ENCODE measurements at regions not wholly inside any gene's neighbourhood (a gene's known extent, or its start where the extent isn't known, plus 50 kb on each side); places are given as distances from the start of the nearest gene placed in this dataset.

DNA sequence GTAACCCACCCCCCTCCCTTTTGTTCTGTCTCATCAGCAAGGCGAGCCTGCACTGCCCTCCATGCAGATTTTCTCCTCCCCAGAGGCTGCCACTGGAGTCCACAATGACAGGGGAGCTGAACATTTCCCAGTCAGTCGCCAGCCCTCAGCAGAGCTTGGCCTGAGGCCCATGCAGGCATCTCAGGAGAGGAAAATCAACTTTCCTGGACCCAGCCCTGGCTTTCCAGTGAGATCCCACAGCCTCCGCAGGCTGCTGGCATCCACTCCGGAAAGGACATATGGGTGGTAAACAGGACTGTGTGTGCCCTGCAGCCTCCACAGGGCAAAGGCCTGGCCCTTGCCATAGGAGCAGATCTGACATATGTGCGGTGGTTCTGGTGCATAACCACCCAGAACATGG is 253.8 kb downstream of the TNS1 start:
- no peak overlapping the region for H3K4me3 ChIP-seq (ENCODE audit: control insufficient read depth in 2 of 3, extremely low read depth in 1 of 3, insufficient read depth in 2 of 3, low read depth in 1 of 3, low read length in 3 of 3)
- H3K9ac ChIP-seq (ENCODE audit: control insufficient read depth, extremely low read depth, insufficient read depth, low read length): no peak overlapping the region
- no peak for FAIRE-seq
- H4K20me1 ChIP-seq (ENCODE audit: control insufficient read depth, extremely low read depth, insufficient read depth, low read length): no peaks in the 10 kb centered on the region
- no peak for TF ChIP-seq EZH2 (IDR thresholded peaks at IDR 0.05; ENCODE audit: low read length)
- TF ChIP-seq, protein P1, sequence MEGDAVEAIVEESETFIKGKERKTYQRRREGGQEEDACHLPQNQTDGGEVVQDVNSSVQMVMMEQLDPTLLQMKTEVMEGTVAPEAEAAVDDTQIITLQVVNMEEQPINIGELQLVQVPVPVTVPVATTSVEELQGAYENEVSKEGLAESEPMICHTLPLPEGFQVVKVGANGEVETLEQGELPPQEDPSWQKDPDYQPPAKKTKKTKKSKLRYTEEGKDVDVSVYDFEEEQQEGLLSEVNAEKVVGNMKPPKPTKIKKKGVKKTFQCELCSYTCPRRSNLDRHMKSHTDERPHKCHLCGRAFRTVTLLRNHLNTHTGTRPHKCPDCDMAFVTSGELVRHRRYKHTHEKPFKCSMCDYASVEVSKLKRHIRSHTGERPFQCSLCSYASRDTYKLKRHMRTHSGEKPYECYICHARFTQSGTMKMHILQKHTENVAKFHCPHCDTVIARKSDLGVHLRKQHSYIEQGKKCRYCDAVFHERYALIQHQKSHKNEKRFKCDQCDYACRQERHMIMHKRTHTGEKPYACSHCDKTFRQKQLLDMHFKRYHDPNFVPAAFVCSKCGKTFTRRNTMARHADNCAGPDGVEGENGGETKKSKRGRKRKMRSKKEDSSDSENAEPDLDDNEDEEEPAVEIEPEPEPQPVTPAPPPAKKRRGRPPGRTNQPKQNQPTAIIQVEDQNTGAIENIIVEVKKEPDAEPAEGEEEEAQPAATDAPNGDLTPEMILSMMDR (optimal IDR thresholded peaks at IDR 0.05 in 1 of 3, IDR thresholded peaks at IDR 0.05 in 1 of 3, conservative IDR thresholded peaks at IDR 0.05 in 1 of 3; ENCODE audit: extremely low read depth in 1 of 3, insufficient read depth in 2 of 3, low read length in 3 of 3): no peak
- no peaks in the 10 kb centered on the region for H3K9me3 ChIP-seq (ENCODE audit: control insufficient read depth, low read depth, low read length)
- H3K9me1 ChIP-seq (ENCODE audit: control insufficient read depth, extremely low read depth, insufficient read depth, low read length): no peaks in the 10 kb centered on the region
- no peak overlapping the region for H3K27ac ChIP-seq (ENCODE audit: control insufficient read depth, insufficient read depth, low read length)
- H2AFZ ChIP-seq (ENCODE audit: control insufficient read depth, low read length): no peak overlapping the region
- no peaks in the 10 kb centered on the region for H3K79me2 ChIP-seq (ENCODE audit: control insufficient read depth, insufficient read depth, low read length)
- H3K36me3 ChIP-seq (ENCODE audit: control insufficient read depth in 2 of 2, extremely low read depth in 1 of 2, insufficient read depth in 2 of 2, low read length in 2 of 2): no peaks in the 10 kb centered on the region
- H3K27me3 ChIP-seq (ENCODE audit: control insufficient read depth, extremely low read depth, insufficient read depth, low read length): peaks cover 25% of the 10 kb centered on the region
- no peak overlapping the region for H3K4me2 ChIP-seq (ENCODE audit: control insufficient read depth, extremely low read depth, insufficient read depth, low read depth, low read length)
- no peaks in the 10 kb centered on the region for H3K4me1 ChIP-seq (ENCODE audit: control insufficient read depth, extremely low read depth, insufficient read depth, low read length)
- dilution Hi-C loops (cut with MboI; ENCODE audit: extremely low pct_ligation_motif_present, low sequenced_read_pairs): no loop called here
- no peak for DNase-seq (ENCODE audit: low read depth, low spot score)

- H3K9ac ChIP-seq (ENCODE audit: control insufficient read depth, extremely low read depth, insufficient read depth, low read length): no peak overlapping the region
- no peak for FAIRE-seq
- no peaks in the 10 kb centered on the region for H3K9me1 ChIP-seq (ENCODE audit: control insufficient read depth, extremely low read depth, insufficient read depth, low read length)
- no peaks in the 10 kb centered on the region for H3K36me3 ChIP-seq (ENCODE audit: control insufficient read depth in 2 of 2, extremely low read depth in 1 of 2, insufficient read depth in 2 of 2, low read length in 2 of 2)
- dilution Hi-C loops (cut with MboI; ENCODE audit: extremely low pct_ligation_motif_present, low sequenced_read_pairs): no loop called here
- peaks cover 19% of the 10 kb centered on the region for H3K27me3 ChIP-seq (ENCODE audit: control insufficient read depth, extremely low read depth, insufficient read depth, low read length)
- no peaks in the 10 kb centered on the region for H4K20me1 ChIP-seq (ENCODE audit: control insufficient read depth, extremely low read depth, insufficient read depth, low read length)
- no peak overlapping the region for H2AFZ ChIP-seq (ENCODE audit: control insufficient read depth, low read length)
- H3K4me3 ChIP-seq (ENCODE audit: control insufficient read depth in 2 of 3, extremely low read depth in 1 of 3, insufficient read depth in 2 of 3, low read depth in 1 of 3, low read length in 3 of 3): no peak overlapping the region
- H3K9me3 ChIP-seq (ENCODE audit: control insufficient read depth, low read depth, low read length): no peaks in the 10 kb centered on the region
- no peaks in the 10 kb centered on the region for H3K79me2 ChIP-seq (ENCODE audit: control insufficient read depth, insufficient read depth, low read length)
- TF ChIP-seq, protein P1 (optimal IDR thresholded peaks at IDR 0.05 in 1 of 3, IDR thresholded peaks at IDR 0.05 in 1 of 3, conservative IDR thresholded peaks at IDR 0.05 in 1 of 3; ENCODE audit: extremely low read depth in 1 of 3, insufficient read depth in 2 of 3, low read length in 3 of 3): no peak
- TF ChIP-seq EZH2 (IDR thresholded peaks at IDR 0.05; ENCODE audit: low read length): no peak
- DNase-seq (ENCODE audit: low read depth, low spot score): no peak
- H3K4me1 ChIP-seq (ENCODE audit: control insufficient read depth, extremely low read depth, insufficient read depth, low read length): no peaks in the 10 kb centered on the region
- no peak overlapping the region for H3K27ac ChIP-seq (ENCODE audit: control insufficient read depth, insufficient read depth, low read length)
- no peak overlapping the region for H3K4me2 ChIP-seq (ENCODE audit: control insufficient read depth, extremely low read depth, insufficient read depth, low read depth, low read length)
These were observed 256.0 kb downstream of the TNS1 start for GRCh38 chr2:217746808-217747207.

Measured in keratinocyte (primary cell).